Osteocyte (in vitro differentiated cells): ENCODE measurements at regions not wholly inside any gene's neighbourhood (a gene's known extent, or its start where the extent isn't known, plus 50 kb on each side); places are given as distances from the start of the nearest gene placed in this dataset.

Source experiments
- DNase-seq: peaks from one replicate; pipeline ENCODE4 v3.0.0; 2021; ENCODE audit warnings: mixed read lengths; ENCODE audit not compliant: unreplicated experiment; ENCODE audit errors: extremely low spot score
- H3K27ac Mint-ChIP-seq: one replicate; pipeline ENCODE4 v1.8.0; 2021; ENCODE audit warnings: mild to moderate bottlenecking, mixed read lengths; ENCODE audit not compliant: unreplicated experiment
- H3K27me3 Mint-ChIP-seq: one replicate; pipeline ENCODE4 v1.8.0; 2021; ENCODE audit warnings: mixed read lengths; ENCODE audit not compliant: unreplicated experiment
- H3K36me3 Mint-ChIP-seq: one replicate; pipeline ENCODE4 v1.8.0; 2021; ENCODE audit warnings: mixed read lengths; ENCODE audit not compliant: unreplicated experiment
- H3K4me1 Mint-ChIP-seq: one replicate; pipeline ENCODE4 v1.8.0; 2021; ENCODE audit warnings: mixed read lengths; ENCODE audit not compliant: unreplicated experiment
- H3K4me3 Mint-ChIP-seq: one replicate; pipeline ENCODE4 v1.8.0; 2021; ENCODE audit warnings: mild to moderate bottlenecking, moderate library complexity, mixed read lengths; ENCODE audit not compliant: unreplicated experiment
- H3K9me3 Mint-ChIP-seq: one replicate; pipeline ENCODE4 v1.8.0; 2021; ENCODE audit warnings: mixed read lengths; ENCODE audit not compliant: unreplicated experiment
- TF ChIP-seq, protein P1 (sequence below): fragments of 200-600 bp; sonication (generic); IDR thresholded peaks from 2 replicates; pipeline ENCODE4 v1.5.0; 2021; ENCODE audit warnings: antibody characterized with exemption, mild to moderate bottlenecking, moderate library complexity

DNA sequence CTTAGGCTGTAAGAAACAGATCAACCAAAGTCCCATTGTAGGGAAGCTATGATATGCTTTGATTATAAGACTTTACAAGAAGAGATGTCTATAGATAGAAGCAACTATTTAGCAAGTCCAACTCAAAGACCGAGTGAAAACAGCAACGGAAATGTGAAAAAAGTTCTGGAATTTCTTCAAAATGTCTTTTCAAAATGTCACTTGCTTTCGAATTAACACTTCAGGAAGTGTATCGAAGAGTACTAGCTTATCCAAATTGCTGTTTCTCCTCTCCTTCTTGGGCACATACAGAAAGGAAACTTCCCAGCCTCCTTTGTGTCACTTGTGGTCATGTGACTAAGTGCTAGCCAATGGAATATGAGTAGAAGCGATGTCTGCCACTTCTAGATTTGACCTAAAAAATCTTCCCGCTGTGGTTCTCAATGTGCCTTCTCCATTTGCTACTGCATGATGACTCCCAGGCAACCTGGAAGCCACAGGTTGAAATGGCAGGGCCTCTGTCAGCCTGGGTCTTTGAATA lies 89.9 kb downstream of the TSEN15 start:
- Mint-ChIP-seq H3K27me3 (peaks cover 3% of the 10 kb centered on the region), H3K9me3 (no peaks in the 10 kb centered on the region), H3K4me1 (peaks cover 5% of the 10 kb centered on the region), H3K27ac (no peak overlapping the region), H3K36me3 (peaks cover 2% of the 10 kb centered on the region), H3K4me3 (no peak overlapping the region)
- TF ChIP-seq, protein P1, sequence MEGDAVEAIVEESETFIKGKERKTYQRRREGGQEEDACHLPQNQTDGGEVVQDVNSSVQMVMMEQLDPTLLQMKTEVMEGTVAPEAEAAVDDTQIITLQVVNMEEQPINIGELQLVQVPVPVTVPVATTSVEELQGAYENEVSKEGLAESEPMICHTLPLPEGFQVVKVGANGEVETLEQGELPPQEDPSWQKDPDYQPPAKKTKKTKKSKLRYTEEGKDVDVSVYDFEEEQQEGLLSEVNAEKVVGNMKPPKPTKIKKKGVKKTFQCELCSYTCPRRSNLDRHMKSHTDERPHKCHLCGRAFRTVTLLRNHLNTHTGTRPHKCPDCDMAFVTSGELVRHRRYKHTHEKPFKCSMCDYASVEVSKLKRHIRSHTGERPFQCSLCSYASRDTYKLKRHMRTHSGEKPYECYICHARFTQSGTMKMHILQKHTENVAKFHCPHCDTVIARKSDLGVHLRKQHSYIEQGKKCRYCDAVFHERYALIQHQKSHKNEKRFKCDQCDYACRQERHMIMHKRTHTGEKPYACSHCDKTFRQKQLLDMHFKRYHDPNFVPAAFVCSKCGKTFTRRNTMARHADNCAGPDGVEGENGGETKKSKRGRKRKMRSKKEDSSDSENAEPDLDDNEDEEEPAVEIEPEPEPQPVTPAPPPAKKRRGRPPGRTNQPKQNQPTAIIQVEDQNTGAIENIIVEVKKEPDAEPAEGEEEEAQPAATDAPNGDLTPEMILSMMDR: no peak
- no peak for DNase-seq

DNA sequence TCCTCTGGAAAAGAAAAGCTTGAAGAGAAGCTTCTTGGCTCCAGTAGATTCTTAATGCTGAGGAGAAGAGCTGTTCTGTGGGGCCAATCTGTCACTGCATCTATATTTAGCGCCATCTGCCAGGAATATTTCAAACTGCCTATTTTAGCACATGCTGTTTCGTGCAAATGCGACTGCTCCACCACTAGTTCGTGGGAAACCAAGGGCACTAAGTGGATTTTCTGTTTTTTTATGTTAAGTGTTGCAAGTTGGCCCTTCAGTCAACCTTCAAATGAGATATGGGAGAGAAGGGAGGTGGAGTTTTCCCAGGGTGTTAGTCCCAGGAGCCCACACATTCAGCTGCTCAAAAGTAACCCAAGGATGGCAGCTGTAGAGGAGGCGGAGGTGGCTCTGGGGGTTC lies 91.9 kb downstream of the TSEN15 start:
- no peak overlapping the region for H3K27ac Mint-ChIP-seq
- H3K4me1 Mint-ChIP-seq: peaks cover 5% of the 10 kb centered on the region
- TF ChIP-seq, protein P1: peak; percentile 39
- DNase-seq: no peak
- H3K36me3 Mint-ChIP-seq: peaks cover 2% of the 10 kb centered on the region
- peaks cover 3% of the 10 kb centered on the region for H3K27me3 Mint-ChIP-seq
- H3K9me3 Mint-ChIP-seq: peaks cover 5% of the 10 kb centered on the region
- no peak overlapping the region for H3K4me3 Mint-ChIP-seq

DNA sequence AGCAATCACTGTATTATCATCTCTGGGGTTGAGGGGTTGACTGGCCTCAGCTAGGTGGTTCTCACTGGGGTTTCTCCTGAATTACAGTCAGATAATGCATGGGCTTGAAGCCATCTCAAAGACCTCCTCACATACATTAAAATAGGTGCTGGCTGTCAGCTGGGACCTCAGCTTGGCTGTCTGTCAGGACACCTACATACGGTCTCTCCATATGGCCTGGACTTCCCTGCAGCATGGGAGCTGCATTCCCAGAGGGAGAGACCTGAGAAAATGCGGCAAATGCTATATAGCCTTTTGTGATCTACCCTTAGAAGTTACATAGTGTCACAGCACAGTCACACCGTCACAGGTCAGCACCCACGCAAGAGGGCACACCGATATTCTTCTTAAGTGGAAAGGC lies 93.6 kb downstream of the TSEN15 start:
- H3K4me1 Mint-ChIP-seq: peaks cover 5% of the 10 kb centered on the region

DNA sequence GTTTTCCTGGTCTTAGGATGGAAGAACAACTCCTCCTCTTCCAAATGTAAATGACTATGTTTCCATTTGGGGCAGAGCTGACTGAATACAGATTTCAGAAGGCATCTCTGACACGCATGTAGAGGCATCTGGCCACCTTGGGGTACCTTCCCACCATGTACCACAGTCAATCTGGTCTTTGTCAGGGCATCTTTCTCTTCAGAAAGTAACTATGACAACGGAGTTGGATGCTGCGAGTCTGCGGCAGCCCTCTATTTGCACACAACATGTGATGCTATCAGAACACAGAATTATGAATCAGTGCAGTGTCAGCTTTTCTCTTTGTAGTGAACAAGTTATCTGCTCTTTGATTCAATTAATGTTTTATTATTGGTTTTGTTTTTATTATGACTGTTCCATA lies 94.7 kb downstream of the TSEN15 start:
- Mint-ChIP-seq H3K4me3 (no peak overlapping the region), H3K27me3 (peaks cover 3% of the 10 kb centered on the region), H3K9me3 (peaks cover 5% of the 10 kb centered on the region), H3K27ac (no peak overlapping the region), H3K36me3 (peaks cover 2% of the 10 kb centered on the region), H3K4me1 (peaks cover 5% of the 10 kb centered on the region)
- TF ChIP-seq, protein P1: no peak
- no peak for DNase-seq

More for the DNA sequence above, 93.6 kb downstream of the TSEN15 start:
- Mint-ChIP-seq H3K27me3 (peaks cover 3% of the 10 kb centered on the region), H3K36me3 (peaks cover 2% of the 10 kb centered on the region), H3K4me3 (no peak overlapping the region), H3K27ac (no peak overlapping the region), H3K9me3 (peaks cover 5% of the 10 kb centered on the region)
- DNase-seq: no peak
- TF ChIP-seq, protein P1: no peak

DNA sequence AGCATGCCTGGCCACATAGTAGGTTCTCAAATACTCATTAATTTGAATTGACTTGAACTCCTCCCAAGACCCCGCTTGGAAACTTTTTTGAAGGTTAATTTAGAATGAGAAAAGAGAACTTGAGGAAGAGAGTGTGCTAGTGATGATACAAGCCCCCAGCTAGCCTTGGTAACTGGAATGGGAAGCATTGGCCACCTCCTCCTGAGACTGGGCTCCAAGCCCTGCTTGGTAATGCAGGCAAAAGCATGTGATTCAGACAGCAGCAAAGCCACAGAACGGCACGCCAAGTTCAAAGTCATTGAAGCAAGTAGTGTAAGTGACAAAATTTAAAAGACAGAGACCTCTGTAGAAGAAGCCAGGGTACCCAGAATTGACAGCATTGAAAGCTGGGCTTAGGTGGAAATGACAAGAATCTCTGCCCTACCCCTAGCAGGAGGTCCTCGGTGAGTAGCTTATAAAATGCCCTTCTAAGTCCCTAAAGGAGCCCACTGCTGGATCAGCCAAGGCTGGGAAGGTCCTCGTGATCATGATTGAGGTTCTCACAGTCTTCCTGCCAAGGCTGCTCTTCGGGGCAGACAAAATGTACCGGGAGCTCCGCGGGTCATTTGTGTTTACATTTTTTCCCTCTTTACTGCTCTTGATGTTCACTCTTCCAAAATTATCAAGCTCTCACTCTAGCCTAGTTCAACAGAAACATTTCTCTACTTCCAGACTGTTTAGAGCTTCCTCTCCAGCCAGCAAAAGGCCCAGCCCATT lies 99.4 kb downstream of the TSEN15 start:
- H3K27me3 Mint-ChIP-seq: no peaks in the 10 kb centered on the region
- no peak for DNase-seq
- peaks cover 18% of the 10 kb centered on the region for H3K4me1 Mint-ChIP-seq
- H3K27ac Mint-ChIP-seq: no peak overlapping the region
- peaks cover 5% of the 10 kb centered on the region for H3K9me3 Mint-ChIP-seq
- TF ChIP-seq, protein P1: no peak
- H3K36me3 Mint-ChIP-seq: peaks cover 2% of the 10 kb centered on the region
- H3K4me3 Mint-ChIP-seq: no peak overlapping the region
